Kidney capillary endothelial cell (primary cell): ENCODE measurements at regions not wholly inside any gene's neighbourhood (a gene's known extent, or its start where the extent isn't known, plus 50 kb on each side); places are given as distances from the start of the nearest gene placed in this dataset.
"Not testable (repeated sequence)": the region's sequence is repeated elsewhere in the genome, so short reads cannot be mapped to it uniquely, and the experiment has no call there.

ENCODE experiments used
- DNase-seq: peaks from one replicate; pipeline ENCODE4 v3.0.0-alpha.2; 2018; ENCODE audit warnings: low spot score

GRCh38 chr20:59461526-59461925 is 142.8 kb upstream of the PHACTR3 start:
- DNase-seq = no peak

GRCh38 chr20:59462249-59462648 is 142.1 kb upstream of the PHACTR3 start:
- DNase-seq = no peak

- DNase-seq = no peak
Observed at GRCh38 chr20:59463541-59463940, 140.8 kb upstream of the PHACTR3 start.

- DNase-seq = no peak
Observed at GRCh38 chr20:59466107-59466815, 138.1 kb upstream of the PHACTR3 start.

- no peak for DNase-seq
Observed at GRCh38 chr20:59468831-59469230, 135.5 kb upstream of the PHACTR3 start.

GRCh38 chr20:59469267-59470252 is 134.8 kb upstream of the PHACTR3 start:
- no peak for DNase-seq

- no peak for DNase-seq
Observed at GRCh38 chr20:59470521-59470920, 133.8 kb upstream of the PHACTR3 start.

GRCh38 chr20:59471653-59472421 is 132.5 kb upstream of the PHACTR3 start:
- DNase-seq = no peak

- DNase-seq = no peak
Observed at GRCh38 chr20:59473742-59474141, 130.6 kb upstream of the PHACTR3 start.

GRCh38 chr20:59481067-59481466 is 123.3 kb upstream of the PHACTR3 start:
- DNase-seq = no peak

- no peak for DNase-seq
Observed at GRCh38 chr20:59481477-59482018, 122.8 kb upstream of the PHACTR3 start.

- DNase-seq = no peak
Observed at GRCh38 chr20:59482351-59483187, 121.8 kb upstream of the PHACTR3 start.

GRCh38 chr20:59483481-59483880 is 120.9 kb upstream of the PHACTR3 start:
- DNase-seq = no peak

- no peak for DNase-seq
Observed at GRCh38 chr20:59484228-59484627, 120.1 kb upstream of the PHACTR3 start.

- DNase-seq = no peak
Observed at GRCh38 chr20:59485576-59486454, 118.5 kb upstream of the PHACTR3 start.

GRCh38 chr20:59488459-59488858 is 115.9 kb upstream of the PHACTR3 start:
- DNase-seq = not testable (repeated sequence)

GRCh38 chr20:59490196-59491004 is 113.9 kb upstream of the PHACTR3 start:
- DNase-seq = not testable (repeated sequence)

GRCh38 chr20:59491884-59492283 is 112.5 kb upstream of the PHACTR3 start:
- no peak for DNase-seq

GRCh38 chr20:59493926-59494325 is 110.4 kb upstream of the PHACTR3 start:
- DNase-seq = no peak
